ENCODE measurements at regions not wholly inside any gene's neighbourhood (a gene's known extent, or its start where the extent isn't known, plus 50 kb on each side); places are given as distances from the start of the nearest gene placed in this dataset.

- no peak for DNase-seq (ENCODE audit: extremely low read depth, low read depth, low spot score)
These were observed 108.6 kb upstream of the TMEM161B start for GRCh38 chr5:88377240-88377639.

GRCh38 chr5:88376728-88377127, 108.1 kb upstream of the TMEM161B start:
- DNase-seq (ENCODE audit: extremely low read depth, low read depth, low spot score): no peak

- no peak for DNase-seq (ENCODE audit: extremely low read depth, low read depth, low spot score)
These were observed 105.7 kb upstream of the TMEM161B start for GRCh38 chr5:88374391-88374790.

GRCh38 chr5:88370824-88371223, 102.2 kb upstream of the TMEM161B start:
- DNase-seq (ENCODE audit: extremely low read depth, low read depth, low spot score): no peak

- no peak for DNase-seq (ENCODE audit: extremely low read depth, low read depth, low spot score)
These were observed 99.6 kb upstream of the TMEM161B start for GRCh38 chr5:88368201-88368600.

- DNase-seq (ENCODE audit: extremely low read depth, low read depth, low spot score): no peak
These were observed 96.3 kb upstream of the TMEM161B start for GRCh38 chr5:88364991-88365390.

- peak; percentile 7 for DNase-seq (ENCODE audit: extremely low read depth, low read depth, low spot score)
These were observed 86.9 kb upstream of the TMEM161B start for GRCh38 chr5:88355490-88356050.

- no peak for DNase-seq (ENCODE audit: extremely low read depth, low read depth, low spot score)
These were observed 57.2 kb upstream of the TMEM161B start for GRCh38 chr5:88325868-88326267.

- DNase-seq (ENCODE audit: extremely low read depth, low read depth, low spot score): no peak
These were observed 54.1 kb upstream of the TMEM161B start for GRCh38 chr5:88322785-88323184.
